DND-41 (cell line): ENCODE measurements at regions not wholly inside any gene's neighbourhood (a gene's known extent, or its start where the extent isn't known, plus 50 kb on each side); places are given as distances from the start of the nearest gene placed in this dataset.
"Not testable (repeated sequence)": the region's sequence is repeated elsewhere in the genome, so short reads cannot be mapped to it uniquely, and the experiment has no call there.

Experiments used
- ATAC-seq: fragments of 200-7000 bp; cut with Tn5 transposase; 3 replicates; pipeline ENCODE4 v1.9.1; 2021; ENCODE audit warnings: low read depth; ENCODE audit not compliant: insufficient read depth
- DNase-seq: peaks from one replicate; pipeline ENCODE4 v3.0.0-alpha.2; 2020
- H2AFZ ChIP-seq: 2 replicates; pipeline ENCODE4 v1.6.0; 2012; ENCODE audit warnings: low read depth, low read length
- H3K27ac ChIP-seq: 2 replicates; pipeline ENCODE4 v1.5.1; 2012; ENCODE audit warnings: low read length, inconsistent platforms
- H3K27me3 ChIP-seq: fragments of 200-600 bp; sonication (generic); 2 replicates; pipeline ENCODE4 v1.6.0; 2012; ENCODE audit warnings: low read length, mild to moderate bottlenecking, inconsistent platforms; ENCODE audit not compliant: insufficient read depth, poor library complexity
- H3K36me3 ChIP-seq: 2 replicates; pipeline ENCODE4 v1.5.1; 2012; ENCODE audit warnings: low read length, inconsistent platforms; ENCODE audit not compliant: insufficient read depth
- H3K4me1 ChIP-seq: 2 replicates; pipeline ENCODE4 v1.5.1; 2012; ENCODE audit warnings: mild to moderate bottlenecking, low read length; ENCODE audit not compliant: insufficient read depth
- H3K4me2 ChIP-seq: 2 replicates; pipeline ENCODE4 v1.6.0; 2012; ENCODE audit warnings: mild to moderate bottlenecking, moderate library complexity, low read length, inconsistent platforms; ENCODE audit not compliant: insufficient read depth
- H3K4me3 ChIP-seq, 2 experiments: fragments of 200-600 bp in 1 of 2; shearing (Covaris generic) in 1 of 2; 2 replicates each; pipeline ENCODE4 v1.5.1; 2012 to 2016; ENCODE audit warnings: inconsistent platforms in 2 of 2, low read length in 2 of 2, mild to moderate bottlenecking in 2 of 2, low read depth in 1 of 2, moderate library complexity in 1 of 2
- H3K79me2 ChIP-seq: 2 replicates; pipeline ENCODE4 v1.6.0; 2012; ENCODE audit warnings: low read length, inconsistent platforms; ENCODE audit not compliant: insufficient read depth
- H3K9ac ChIP-seq: 2 replicates; pipeline ENCODE4 v1.6.0; 2012; ENCODE audit warnings: low read depth, mild to moderate bottlenecking, inconsistent platforms, low read length, moderate library complexity
- H3K9me3 ChIP-seq: 2 replicates; pipeline ENCODE4 v1.5.1; 2012; ENCODE audit warnings: low read length, moderate library complexity, mild to moderate bottlenecking, inconsistent platforms; ENCODE audit not compliant: insufficient read depth, severe bottlenecking
- H4K20me1 ChIP-seq: 2 replicates; pipeline ENCODE4 v1.6.0; 2012; ENCODE audit warnings: low read length; ENCODE audit not compliant: insufficient read depth
- CTCF ChIP-seq: IDR thresholded peaks from 2 replicates; pipeline ENCODE4 v1.5.1; 2012; ENCODE audit warnings: borderline replicate concordance, low read length, moderate library complexity, mild to moderate bottlenecking; ENCODE audit not compliant: poor library complexity, severe bottlenecking; ENCODE audit errors: extremely low read depth
- EZH2 ChIP-seq: IDR thresholded peaks from 3 replicates; pipeline ENCODE4 v1.6.1; 2012; ENCODE audit warnings: borderline replicate concordance, low read depth, mild to moderate bottlenecking, moderate library complexity, low read length, inconsistent platforms; ENCODE audit not compliant: severe bottlenecking

GRCh38 chr2:34239511-34239910 lies 640.4 kb upstream of the FAM98A start:
- H3K36me3 ChIP-seq, result no peaks in the 10 kb centered on the region
- H3K4me3 ChIP-seq, result no peak overlapping the region
- H3K9ac ChIP-seq, result no peak overlapping the region
- ATAC-seq (no peak), DNase-seq (no peak)
- H3K4me1 ChIP-seq, result no peaks in the 10 kb centered on the region
- no peak overlapping the region for H3K27ac ChIP-seq
- no peak overlapping the region for H3K4me2 ChIP-seq
- no peaks in the 10 kb centered on the region for H3K79me2 ChIP-seq
- H3K9me3 ChIP-seq, result no peaks in the 10 kb centered on the region
- TF ChIP-seq CTCF, result no peak
- no peak for TF ChIP-seq EZH2
- H2AFZ ChIP-seq, result no peak overlapping the region
- no peaks in the 10 kb centered on the region for H3K27me3 ChIP-seq
- H4K20me1 ChIP-seq, result no peaks in the 10 kb centered on the region

DNA sequence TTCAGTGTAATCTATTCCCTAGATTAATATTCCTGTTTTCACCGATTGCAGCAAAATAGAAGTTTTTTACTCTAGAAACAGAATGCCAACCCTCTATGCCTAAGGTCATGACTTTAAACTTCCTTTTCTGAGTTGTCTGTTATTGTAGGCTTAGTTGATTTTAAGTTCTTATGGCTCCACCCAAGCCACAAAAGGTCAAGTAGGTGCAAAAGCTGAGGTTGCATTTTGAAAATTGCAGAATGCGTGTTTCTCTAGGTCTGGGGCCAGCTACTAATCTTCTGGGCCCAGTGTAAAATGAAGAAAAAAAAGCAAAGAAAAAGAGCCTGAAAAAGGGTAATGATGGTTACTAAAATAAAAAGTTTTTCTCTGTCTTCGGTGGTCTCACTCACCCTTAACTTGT lies 635.7 kb upstream of the FAM98A start:
- no peaks in the 10 kb centered on the region for H3K27me3 ChIP-seq
- no peak overlapping the region for H3K9ac ChIP-seq
- H3K4me1 ChIP-seq, result no peaks in the 10 kb centered on the region
- no peaks in the 10 kb centered on the region for H3K36me3 ChIP-seq
- no peaks in the 10 kb centered on the region for H4K20me1 ChIP-seq
- no peak overlapping the region for H3K4me2 ChIP-seq
- H3K9me3 ChIP-seq, result no peaks in the 10 kb centered on the region
- no peak for TF ChIP-seq EZH2
- no peak overlapping the region for H2AFZ ChIP-seq
- H3K27ac ChIP-seq, result no peak overlapping the region
- H3K4me3 ChIP-seq, result no peak overlapping the region
- H3K79me2 ChIP-seq, result no peaks in the 10 kb centered on the region
- DNase-seq (no peak), ATAC-seq (no peak)

- no peak overlapping the region for H3K9ac ChIP-seq
- DNase-seq (no peak), ATAC-seq (no peak)
- H3K27ac ChIP-seq, result no peak overlapping the region
- no peaks in the 10 kb centered on the region for H3K79me2 ChIP-seq
- H4K20me1 ChIP-seq, result no peaks in the 10 kb centered on the region
- H3K9me3 ChIP-seq, result no peaks in the 10 kb centered on the region
- H3K27me3 ChIP-seq, result no peaks in the 10 kb centered on the region
- H2AFZ ChIP-seq, result no peak overlapping the region
- no peaks in the 10 kb centered on the region for H3K36me3 ChIP-seq
- no peak for TF ChIP-seq CTCF
- no peak for TF ChIP-seq EZH2
- H3K4me3 ChIP-seq, result no peak overlapping the region
- H3K4me1 ChIP-seq, result no peaks in the 10 kb centered on the region
- no peak overlapping the region for H3K4me2 ChIP-seq
Observed at GRCh38 chr2:34229998-34230397, 630.9 kb upstream of the FAM98A start.

- Histone ChIP-seq H3K9ac (no peak overlapping the region), H3K36me3 (no peaks in the 10 kb centered on the region), H3K9me3 (peaks cover 4% of the 10 kb centered on the region), H3K27ac (no peak overlapping the region), H2AFZ (no peak overlapping the region), H3K27me3 (no peaks in the 10 kb centered on the region), H3K4me1 (no peaks in the 10 kb centered on the region), H4K20me1 (no peaks in the 10 kb centered on the region), H3K79me2 (no peaks in the 10 kb centered on the region), H3K4me3 (no peak overlapping the region), H3K4me2 (no peak overlapping the region)
- TF ChIP-seq EZH2 (no peak), CTCF (no peak)
- DNase-seq (no peak), ATAC-seq (no peak)
Observed at GRCh38 chr2:34215174-34215573, 616.1 kb upstream of the FAM98A start.

DNA sequence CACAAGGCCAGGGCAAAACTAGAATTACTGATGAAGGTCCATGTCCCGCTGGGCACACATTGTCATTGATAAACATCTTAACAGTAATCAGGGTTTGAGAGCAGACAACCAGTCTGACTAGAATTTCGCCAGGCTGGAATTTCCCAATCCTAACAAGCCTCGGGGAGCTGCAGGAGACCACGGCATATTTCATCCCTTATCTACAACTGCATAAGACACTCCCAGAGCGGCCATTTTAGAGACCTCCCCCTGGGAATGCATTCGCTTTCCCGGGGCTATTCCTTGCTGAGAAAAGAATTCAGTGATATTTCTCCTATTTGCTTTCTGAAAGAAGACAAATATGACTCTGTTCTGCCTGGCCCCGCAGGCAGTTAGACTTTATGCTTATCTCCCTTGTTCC lies 611.3 kb upstream of the FAM98A start:
- not testable (repeated sequence) for H3K27me3 ChIP-seq, H3K27ac ChIP-seq, ATAC-seq, H3K4me3 ChIP-seq, H3K79me2 ChIP-seq, H4K20me1 ChIP-seq, H3K36me3 ChIP-seq, DNase-seq, H3K4me2 ChIP-seq, H3K4me1 ChIP-seq, H2AFZ ChIP-seq, H3K9me3 ChIP-seq, H3K9ac ChIP-seq
